GM12873 (cell line): ENCODE measurements at regions not wholly inside any gene's neighbourhood (a gene's known extent, or its start where the extent isn't known, plus 50 kb on each side); places are given as distances from the start of the nearest gene placed in this dataset.

Experiments
- CTCF ChIP-seq: IDR thresholded peaks from 2 replicates; pipeline ENCODE4 v1.5.1; 2012; ENCODE audit warnings: low read depth, mild to moderate bottlenecking, moderate library complexity, low read length, control low read depth; ENCODE audit not compliant: insufficient read depth; ENCODE audit errors: missing control alignments

- no peak for TF ChIP-seq CTCF
Measured at GRCh38 chr3:41065340-41065739, 134.0 kb upstream of the CTNNB1 start.

GRCh38 chr3:41073190-41073589 lies 126.1 kb upstream of the CTNNB1 start:
- no peak for TF ChIP-seq CTCF

GRCh38 chr3:41075975-41076374 lies 123.3 kb upstream of the CTNNB1 start:
- TF ChIP-seq CTCF = no peak

- TF ChIP-seq CTCF = no peak
Measured at GRCh38 chr3:41076399-41076798, 122.9 kb upstream of the CTNNB1 start.

GRCh38 chr3:41080141-41080540 lies 119.2 kb upstream of the CTNNB1 start:
- no peak for TF ChIP-seq CTCF

GRCh38 chr3:41088882-41089281 lies 110.4 kb upstream of the CTNNB1 start:
- no peak for TF ChIP-seq CTCF

GRCh38 chr3:41089566-41089965 lies 109.7 kb upstream of the CTNNB1 start:
- TF ChIP-seq CTCF = no peak
